ENCODE measurements at regions not wholly inside any gene's neighbourhood (a gene's known extent, or its start where the extent isn't known, plus 50 kb on each side); places are given as distances from the start of the nearest gene placed in this dataset.
"Not testable (repeated sequence)": the region's sequence is repeated elsewhere in the genome, so short reads cannot be mapped to it uniquely, and the experiment has no call there.

DNA sequence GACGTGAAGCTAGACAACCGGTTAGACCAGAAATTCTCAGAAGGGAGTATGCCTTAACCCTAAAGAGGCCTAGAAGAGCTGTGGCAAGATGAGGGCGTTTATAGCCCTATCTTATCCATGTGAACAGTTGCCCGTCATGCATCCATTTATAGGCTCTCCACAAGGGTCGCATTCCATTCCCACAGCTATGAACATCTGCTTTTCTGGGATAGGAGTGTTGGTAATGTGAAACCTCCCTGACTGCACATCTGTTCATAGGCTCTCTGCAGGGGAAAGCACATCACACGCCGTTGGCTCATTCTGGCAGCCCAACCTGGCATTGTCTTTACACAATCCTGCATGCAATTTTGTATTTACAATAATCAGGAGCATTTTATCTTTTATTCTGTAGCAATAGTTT is 485.6 kb downstream of the ACTR3B start:
- not testable (repeated sequence) for DNase-seq

DNA sequence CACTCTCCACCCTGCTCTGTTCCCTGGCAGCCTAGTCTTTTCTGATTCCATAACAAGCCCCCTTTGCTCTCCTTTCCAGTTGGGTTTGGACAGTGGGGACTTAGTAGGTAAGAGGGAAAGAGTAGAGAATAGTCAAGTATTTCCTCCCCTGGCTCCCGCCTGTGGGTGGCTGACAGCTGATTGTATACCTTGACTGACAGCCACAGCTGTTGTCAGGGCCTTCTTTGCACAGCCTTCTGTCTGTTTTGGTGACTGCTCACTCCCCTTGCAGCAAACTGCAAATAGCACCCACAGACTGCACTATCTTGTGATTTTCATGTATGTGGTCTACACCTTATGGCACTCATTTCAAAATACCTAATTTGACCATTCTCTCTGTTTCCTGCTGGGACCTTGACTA is 486.3 kb downstream of the ACTR3B start:
- no peak for DNase-seq

DNA sequence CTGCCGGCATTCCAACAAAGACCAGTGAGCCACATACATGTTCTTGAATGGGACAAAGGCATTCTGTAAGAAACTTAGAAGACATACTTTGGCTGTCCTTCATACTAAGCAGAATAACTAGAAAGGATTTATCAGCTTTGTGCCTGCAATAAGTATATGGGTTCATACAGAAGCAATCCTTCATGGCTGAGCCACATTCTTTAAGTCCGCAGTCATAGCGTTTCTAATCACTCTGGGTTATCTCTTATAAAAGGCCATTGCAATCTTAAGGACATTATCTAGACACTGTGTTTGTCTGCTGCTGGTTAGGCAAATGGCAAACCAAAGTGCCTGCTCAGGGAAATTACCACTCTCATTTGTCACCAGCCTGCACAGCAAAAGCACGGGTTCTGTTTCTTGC is 488.4 kb downstream of the ACTR3B start:
- DNase-seq = no peak

DNA sequence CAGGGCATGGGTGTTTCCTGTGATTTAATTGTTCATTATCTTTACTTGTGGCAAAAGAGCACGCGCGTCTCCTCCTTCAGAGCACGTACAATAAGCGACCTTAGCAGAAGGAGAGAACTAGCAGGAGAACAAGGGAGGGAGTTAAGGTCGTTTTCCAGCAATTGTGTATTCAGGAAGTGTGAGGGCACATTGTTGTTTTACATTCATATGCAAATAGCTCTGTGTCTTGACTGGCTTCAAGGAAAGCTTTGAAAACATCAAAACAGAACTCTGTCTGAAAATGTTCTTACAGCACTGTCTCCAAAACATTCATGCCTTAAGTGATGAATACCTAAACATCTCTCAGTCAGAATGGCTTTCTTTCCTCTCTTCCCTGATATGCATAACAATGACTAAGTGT is 499.1 kb downstream of the ACTR3B start:
- DNase-seq = no peak

DNA sequence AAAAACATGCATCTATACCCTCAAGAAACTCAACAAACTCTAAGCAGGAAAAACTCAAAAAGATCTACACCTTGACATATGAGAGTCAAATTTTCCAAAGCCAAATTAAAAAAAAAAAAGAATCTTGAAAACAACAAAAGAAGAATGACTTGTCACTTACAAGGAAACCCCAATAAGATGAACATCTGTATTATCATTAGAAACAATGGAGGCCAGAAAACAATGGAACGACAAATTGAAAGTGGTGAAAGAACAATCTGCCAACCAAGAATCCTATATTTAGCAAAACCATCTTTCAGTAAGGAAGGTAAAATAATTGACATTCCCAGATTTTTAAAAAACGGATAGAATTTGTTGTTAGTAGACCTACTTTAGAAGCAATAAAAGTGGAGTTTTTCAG is 516.8 kb downstream of the ACTR3B start:
- DNase-seq = no peak

DNA sequence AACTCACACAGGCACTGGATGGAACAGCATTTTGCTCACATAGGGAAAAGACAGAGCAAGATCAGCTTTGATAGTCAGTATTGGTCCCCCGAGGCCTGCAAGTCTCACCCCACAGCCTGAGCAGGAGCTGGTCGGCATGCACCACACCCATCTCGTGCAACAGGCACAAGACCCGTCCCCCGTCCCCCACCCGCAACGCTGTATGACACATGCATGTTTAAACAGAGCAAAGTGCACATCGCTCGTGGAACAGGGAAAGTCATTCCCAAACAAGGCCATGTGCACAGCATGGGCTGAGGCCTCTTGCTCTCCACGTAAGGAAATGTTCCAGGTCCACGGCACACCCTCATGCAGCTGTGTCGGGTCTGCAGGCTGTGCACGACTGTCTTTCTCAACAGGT is 527.2 kb downstream of the ACTR3B start:
- DNase-seq = no peak

DNA sequence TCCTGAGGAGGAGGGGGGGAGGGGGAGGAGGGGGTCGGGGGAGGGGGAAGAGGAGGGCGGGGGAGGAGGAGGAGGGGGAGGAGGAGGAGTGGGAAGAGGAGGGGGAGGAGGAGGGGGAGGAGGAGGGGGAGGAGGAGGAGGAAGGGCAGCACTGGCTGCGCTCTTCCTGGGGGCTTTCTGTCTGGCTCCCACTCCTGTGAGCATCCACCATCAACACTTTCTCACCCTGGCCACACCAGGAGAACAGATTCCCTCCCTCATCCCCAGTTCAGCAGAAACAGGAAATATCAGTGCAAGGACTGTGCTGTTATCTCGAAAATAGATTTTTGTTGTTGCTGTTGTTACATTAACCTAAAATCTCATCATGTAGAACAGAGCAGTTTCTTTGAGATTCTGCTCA is 530.5 kb downstream of the ACTR3B start:
- no peak for DNase-seq

DNA sequence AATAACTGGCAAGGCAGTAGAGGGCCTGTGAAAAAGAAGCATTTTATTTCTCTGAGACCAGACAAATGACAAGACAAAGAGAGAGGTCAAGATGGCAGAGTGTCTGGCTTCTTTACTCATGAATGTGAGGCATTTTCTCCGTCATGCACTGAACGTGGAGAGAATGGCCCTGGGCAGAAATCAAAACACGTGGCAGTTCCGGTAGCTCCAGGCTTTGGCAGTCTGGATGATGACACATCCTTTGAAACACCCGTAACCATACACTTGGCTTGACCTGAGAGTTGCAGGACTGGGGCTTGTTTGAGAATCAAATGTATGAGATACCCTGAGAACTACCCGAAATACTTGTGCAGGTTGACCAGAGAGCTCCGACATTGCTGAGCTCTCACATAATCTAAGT is 537.6 kb downstream of the ACTR3B start:
- no peak for DNase-seq

DNA sequence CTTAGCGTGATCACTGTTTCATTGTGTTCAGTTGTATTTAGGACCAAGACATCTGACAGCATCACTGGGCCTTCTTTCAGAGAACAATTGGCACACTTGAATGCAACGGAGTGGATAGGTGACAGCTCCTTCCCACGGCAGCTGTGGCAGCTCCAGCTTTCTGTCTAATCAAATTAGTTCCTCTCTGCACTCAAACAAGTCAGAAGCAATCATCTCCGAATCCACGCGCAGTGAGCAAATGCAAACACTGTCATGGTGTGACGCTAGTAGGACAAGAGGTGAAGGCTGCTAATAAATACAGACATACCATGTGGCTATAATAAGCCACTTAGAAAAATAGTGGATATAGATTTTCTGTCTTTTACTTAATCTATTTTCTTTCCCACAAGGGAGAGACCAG is 542.4 kb downstream of the ACTR3B start:
- peak; percentile 9 for DNase-seq

DNA sequence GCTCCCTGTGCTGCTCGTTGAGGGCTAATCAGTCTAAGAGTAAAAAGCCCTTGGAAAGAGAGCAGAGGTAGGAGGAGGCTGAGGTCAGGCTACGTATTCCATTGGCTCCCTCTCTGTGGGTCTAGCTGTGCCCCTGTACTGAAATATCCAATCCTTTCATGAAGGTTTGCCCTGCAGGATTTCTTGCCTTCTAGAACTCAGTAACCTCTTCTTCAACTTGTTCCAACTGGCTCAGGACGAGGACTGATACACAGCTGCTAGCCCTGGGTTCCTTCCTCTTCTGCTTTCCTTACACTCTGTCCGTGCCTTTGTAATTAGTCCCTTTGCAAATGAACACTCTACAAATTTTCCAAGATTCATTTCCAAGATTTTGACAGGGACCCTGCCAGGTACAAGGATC is 560.5 kb downstream of the ACTR3B start:
- no peak for DNase-seq

DNA sequence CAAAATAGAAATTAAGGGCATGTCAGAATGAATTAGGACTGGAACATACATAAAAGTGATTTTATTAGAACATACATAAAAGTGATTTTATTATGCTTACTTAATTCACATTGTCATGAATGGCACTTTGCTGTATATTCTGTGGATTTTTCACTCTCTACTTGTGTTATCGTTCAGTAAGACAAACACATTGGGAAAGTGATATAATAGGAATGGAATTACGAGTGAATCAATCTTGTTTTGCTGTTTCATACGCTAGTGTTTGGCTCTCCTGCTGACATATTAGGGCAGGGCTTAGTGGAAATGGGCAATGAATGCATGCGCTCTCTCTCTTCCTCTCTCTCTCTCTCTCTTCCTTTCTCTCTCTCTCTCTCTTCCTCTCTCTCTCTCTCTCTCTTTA is 561.1 kb downstream of the ACTR3B start:
- no peak for DNase-seq

DNA sequence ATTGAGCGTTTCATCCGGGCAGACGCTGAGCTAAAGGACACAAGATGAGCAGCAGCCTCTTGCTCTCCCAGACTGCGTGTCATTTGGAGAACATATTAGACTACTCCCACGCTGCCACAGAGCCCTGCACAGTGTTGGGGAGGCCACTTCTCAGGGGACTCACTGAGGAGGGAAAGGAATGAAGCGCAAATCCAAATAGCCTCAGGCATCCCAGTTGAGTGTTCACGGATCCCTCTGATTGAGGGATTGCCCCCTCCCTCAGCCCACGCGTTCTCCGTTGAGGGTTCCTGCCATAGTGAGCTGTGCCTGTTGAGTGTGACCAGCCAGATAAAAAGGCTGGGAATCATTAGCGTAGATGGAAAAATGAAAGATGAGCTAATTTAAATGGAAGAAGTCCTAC is 563.4 kb downstream of the ACTR3B start:
- no peak for DNase-seq

DNA sequence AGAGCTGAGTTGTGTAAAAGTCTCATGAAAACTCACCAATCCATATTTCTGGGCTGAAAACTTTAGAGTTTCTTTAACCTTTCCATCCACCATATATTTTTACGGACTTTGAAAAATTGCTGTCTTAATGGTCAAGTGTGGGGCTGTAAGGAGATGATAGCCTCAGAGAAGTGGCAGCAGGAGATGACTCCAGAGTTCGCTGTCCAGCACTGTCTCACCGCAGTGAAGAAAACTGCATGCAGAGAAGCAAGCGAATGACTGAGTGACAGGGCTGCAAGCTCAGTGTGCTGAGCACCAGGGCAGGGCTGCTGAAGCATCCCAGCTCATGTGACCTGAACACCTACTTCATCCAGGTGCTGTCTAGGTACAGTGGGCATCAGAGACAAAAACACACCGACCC is 564.5 kb downstream of the ACTR3B start:
- no peak for DNase-seq

DNA sequence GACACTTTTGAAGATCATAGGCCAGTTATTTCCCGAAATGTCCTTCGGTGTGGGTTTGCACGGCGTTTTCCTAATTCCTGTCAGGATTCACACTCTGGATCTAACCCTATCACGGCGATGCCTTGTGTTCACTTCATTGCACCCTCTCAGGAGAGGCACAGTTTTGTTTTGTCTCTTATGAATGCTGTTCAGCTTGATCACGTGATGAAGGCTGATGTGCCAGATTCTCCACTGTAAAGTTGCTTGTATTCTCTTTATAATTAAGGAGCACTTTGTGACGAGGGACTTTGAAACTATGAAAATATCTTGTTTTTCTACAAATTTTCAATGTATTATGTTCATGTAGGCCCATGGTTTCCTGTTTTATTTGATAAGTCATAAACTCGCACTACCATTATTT is 568.1 kb downstream of the ACTR3B start:
- no peak for DNase-seq

DNA sequence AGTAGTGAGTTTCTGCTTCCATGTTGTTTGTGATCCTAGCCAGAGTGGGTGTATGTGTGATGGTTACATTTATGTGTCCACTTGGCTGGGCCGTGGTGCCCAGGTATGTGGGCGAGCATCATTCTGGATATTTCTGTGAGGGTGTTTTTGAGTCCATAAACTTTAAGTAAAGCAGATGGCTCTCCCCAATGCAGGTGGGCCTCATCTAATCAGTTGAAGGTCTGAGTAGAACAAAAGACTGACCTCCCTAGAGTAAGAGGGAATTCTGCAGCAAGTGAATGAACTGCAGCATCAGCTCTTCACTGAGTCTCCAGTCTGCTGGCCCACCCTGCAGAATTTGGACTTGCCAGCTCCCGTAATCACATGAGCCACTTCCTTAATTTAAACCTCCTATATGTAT is 571.9 kb downstream of the ACTR3B start:
- DNase-seq = no peak

DNA sequence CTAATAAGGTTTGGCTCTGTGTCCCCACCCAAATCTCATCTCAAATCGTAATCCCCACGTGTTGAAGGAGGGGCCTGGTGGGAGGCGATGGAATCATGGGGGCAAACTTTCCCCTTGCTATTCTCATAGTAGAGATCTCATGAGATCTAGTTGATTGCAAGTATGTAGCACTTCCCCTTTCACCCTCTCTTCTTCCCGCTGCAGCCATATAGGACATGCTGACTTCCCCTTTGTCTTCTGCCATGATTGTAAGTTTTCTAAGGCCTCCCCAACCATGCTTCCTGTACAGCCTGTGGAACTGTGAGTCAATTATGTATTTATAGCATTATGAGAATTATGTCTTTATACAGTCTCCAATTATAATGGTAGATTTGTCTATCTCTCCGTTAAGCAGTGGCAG is 594.5 kb downstream of the ACTR3B start:
- DNase-seq = peak; percentile 61

DNA sequence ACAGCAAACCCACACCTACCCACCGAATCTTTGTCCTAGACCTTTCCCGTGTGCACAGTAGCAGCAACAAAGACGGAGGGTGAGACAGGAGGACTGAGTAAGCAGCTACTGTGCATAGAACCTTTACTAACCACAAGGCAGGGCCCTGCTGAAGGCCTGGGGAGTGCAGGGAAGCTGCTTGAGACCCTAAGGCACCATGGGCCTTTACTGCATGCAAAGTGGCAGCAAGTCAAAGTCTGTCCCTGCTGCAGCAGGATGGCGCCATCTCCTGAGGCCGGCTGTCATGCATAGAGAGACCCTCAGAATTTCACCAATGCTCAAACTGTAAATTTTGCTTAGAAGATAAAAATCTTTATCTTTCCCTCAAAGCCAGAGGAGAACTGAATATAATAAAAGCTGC is 610.5 kb downstream of the ACTR3B start:
- no peak for DNase-seq

DNA sequence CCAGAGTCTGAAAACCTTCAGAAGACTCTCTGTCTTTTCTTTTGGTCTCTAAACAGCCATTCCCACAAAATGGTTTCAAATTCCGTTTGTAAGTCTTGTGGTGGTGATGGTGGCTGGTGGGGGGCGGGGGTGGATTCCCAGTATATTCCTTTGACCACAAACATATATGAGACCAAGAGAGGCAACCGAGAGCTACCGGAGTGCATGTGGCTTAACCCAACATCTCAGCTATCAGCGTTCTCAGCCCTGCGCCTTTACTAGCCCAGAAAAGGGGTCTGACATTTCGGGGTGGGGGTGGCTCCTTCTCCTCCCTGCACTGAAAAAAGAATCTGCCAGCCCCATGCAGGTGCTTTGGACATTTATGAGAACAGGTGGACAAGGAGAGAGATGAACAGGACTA is 621.1 kb downstream of the ACTR3B start:
- DNase-seq = no peak

DNA sequence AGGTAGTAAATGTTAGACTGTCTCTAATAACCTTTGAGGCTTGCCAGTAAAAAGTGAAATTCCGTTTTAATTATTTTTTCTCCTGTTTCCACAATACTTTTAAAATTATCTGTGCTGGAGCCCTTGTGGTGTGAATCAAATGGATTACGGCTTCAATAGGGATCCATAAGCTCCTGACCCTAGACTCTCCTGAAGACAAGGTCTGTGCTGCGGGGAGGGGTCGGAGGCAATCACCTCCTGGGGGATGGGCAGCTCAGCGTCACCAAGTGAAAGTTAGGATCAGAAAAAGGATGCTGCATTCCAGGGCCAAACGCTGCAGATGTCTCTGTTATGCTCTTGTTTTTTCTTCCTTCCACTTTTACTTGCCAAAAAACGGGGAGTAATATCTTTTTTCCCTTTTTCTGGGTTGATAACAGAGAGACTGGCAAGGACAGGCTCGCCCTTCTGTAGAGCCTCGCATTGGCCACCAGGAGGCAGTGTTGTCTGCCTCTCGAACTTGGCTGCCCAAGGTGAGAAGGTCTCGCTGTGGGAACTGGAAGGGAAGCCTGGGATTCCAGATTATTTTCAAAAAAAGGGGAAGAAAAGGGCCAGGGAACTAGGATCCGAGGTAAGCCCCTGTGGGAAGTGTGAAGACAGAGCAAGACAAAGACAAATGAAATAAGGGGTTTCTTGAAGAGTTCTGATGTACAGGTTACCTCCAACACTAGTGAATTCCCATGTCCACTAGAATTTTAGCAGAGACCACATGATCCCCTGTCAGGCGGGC is 621.9 kb downstream of the ACTR3B start:
- DNase-seq = peak; percentile 55

DNA sequence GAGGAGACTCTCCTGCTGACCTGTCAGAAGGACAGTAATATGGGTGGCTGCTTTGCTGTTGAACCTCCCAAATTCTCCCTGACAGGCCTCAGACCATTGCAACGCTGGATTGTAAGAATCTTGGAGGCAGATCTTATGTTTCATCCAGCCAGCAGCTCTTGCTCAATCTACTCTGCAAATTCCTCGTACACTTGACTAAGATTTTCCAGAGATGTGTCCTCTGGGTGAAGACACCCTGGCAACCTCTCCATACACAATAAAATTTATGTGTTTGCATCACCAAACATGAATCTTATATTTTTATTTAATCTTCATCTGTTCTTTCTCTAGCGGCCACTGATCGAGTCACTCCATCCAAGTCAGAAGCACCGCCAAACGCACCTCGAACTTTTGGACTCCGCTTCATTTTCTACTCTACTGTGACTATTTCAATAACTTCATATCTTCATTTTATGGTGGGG is 623.1 kb downstream of the ACTR3B start:
- no peak for DNase-seq

DNA sequence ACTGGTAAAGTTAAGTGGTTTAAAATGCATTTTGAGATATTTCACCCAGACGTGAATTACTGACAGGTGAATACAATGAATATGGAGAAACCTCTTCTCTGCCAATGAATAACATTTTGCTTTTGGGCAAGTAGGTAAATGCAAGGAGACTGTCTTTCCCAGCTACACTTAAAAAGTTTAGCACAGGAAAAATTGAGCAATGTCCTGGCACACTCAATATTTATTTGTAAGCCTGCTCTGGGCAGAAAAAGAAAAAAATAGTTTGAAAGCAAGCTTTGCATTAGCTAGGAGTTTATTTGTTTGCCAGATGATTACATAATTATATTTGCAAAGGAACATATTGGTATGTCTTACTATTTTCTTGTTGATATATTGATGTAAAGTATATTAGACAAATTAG is 624.2 kb downstream of the ACTR3B start:
- DNase-seq = no peak

DNA sequence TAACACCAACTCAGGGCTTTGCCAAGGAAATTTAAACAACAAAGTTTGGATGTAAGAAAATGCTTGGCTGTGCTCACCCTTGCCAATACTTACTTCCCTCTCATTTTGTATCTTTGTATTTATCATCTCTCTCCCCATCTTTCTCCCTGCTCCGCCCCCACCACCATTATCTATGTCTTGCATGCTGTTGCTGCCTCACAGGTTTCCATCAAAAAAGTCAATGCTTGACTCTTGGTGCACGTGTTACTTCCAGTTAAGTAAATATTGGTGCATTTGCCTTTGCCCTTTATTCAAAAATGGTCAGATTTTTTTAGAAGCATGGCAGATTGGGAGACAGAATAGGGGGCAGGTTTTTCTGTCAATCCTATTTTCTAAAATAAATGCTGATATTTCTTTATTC is 626.0 kb downstream of the ACTR3B start:
- no peak for DNase-seq

DNA sequence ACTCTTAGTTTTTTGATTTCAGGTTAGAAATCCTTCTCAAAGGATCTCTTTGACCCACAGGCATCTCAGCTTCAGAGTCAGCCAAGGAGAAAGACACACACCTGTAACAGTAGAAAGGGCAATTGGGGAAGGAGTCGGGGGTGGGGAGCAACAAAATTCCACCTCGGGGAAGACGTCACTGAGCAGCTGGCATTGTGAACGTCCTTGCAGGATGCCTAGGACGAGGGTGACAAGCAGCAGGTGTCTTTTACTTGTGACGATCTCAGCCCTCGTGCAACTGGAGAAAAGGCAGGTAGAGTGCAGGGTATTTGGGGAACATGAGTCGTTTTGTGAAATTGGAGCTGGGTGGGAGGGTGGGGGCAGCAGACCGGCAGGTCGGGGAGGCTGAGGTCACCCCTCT is 627.0 kb downstream of the ACTR3B start:
- no peak for DNase-seq

DNA sequence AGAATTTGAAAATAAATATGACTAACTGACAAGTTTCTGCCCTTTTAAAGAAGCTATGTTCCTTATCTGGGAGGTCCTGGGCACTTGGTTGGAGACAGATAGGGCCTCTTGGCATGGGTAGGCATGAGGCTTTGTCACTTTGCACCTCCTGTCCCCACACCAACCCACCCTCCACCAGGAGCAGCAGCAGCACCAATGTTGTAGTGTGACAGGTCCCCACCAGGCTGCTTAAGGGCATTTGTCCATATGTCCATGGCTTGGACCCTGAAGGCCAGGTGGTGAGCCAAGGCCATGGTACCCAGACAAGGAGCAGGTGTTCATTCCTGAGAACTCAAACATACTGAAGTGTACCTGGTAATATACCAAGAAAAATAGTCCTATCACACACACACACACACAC is 629.1 kb downstream of the ACTR3B start:
- no peak for DNase-seq

DNA sequence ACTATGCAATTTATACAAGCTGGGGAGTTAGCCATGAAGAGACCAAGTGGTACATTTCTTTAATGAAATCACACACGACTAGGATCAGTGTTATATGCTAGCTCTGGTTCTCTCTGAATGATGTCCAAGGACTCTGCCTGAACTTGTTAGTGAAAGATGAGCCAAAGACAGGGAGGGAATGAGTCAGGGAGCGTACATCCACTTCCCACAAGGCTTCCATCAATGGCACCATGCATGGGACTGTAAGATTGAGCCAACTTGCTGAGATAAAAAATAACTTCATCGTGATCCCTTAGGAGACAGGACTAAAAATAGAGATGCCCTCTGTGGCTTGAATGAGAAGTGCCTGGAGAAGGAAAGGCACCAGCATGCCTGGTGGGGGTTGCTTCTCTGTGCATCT is 629.7 kb downstream of the ACTR3B start:
- no peak for DNase-seq

DNA sequence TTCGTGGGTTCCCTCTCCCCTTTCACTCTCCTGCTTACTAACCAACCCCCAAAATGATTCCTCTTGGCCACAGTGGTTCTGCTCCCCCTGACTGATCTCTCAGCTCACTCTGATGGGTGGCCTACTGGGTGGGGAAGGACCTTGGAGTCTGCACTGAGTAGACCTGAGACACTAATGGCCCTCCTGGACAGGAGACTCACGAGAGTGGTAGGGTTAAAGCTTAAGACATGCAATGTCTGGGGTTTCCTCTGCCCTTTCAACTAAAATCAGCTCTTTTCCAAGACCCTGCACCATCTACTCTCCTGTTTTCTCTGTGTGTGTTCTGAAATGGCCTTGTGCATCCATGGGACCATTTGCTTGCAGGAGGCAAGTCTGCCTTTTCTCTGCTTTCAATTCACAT is 631.4 kb downstream of the ACTR3B start:
- no peak for DNase-seq

All from NCI-H82 (cell line).